Fibroblast of villous mesenchyme (primary cell): ENCODE measurements at regions not wholly inside any gene's neighbourhood (a gene's known extent, or its start where the extent isn't known, plus 50 kb on each side); places are given as distances from the start of the nearest gene placed in this dataset.
A peak's percentile ranks its signal among the peaks of the same experiment; 100 is the strongest.
"Not testable (repeated sequence)": the region's sequence is repeated elsewhere in the genome, so short reads cannot be mapped to it uniquely, and the experiment has no call there.

Experiments used
- DNase-seq: peaks from one replicate; pipeline ENCODE4 v3.0.0-alpha.2; 2010; ENCODE audit warnings: low read depth
- H3K4me3 ChIP-seq: 2 replicates; pipeline ENCODE4 v1.5.1; 2011; ENCODE audit warnings: low read depth, mild to moderate bottlenecking, low read length

DNA sequence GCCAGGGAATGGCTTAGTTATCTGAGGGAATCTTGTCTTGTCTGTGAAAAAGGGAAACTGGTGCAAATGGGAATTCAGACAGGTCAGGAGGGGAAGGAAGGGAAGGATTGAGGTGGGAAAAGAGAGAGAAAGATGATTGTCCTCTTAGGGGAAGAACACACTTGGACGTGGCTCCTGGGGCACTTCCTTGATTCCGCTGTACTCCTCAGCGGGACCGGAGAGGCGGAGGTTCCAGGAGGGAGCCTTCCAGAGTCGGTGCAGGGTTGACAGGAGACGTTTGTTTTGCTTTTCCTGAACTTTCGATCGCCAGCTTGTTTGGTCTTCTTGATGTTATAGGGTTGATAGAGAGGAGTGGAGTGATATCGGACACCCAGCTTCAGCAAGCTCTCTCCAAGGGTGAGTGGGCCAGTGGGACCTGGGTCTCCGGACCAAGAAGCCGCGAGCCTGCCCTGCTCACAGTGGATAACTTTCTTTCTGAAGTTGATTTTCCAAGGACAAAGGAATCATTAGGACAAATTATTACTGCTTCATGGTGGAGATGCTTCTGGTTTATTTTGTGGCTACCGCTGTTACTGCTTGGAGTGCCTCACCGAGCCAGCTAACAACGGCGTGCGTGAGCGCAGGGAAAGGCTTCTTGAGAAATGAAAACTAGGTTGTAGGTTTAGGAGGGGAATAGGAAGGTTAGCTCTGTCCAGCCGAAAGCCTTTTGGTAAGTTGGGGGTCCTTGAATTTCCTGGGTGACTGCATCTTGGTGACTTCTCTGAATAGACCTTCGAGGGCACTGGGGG, 52.4 kb upstream of the APOD start:
- not testable (repeated sequence) for H3K4me3 ChIP-seq, DNase-seq

DNA sequence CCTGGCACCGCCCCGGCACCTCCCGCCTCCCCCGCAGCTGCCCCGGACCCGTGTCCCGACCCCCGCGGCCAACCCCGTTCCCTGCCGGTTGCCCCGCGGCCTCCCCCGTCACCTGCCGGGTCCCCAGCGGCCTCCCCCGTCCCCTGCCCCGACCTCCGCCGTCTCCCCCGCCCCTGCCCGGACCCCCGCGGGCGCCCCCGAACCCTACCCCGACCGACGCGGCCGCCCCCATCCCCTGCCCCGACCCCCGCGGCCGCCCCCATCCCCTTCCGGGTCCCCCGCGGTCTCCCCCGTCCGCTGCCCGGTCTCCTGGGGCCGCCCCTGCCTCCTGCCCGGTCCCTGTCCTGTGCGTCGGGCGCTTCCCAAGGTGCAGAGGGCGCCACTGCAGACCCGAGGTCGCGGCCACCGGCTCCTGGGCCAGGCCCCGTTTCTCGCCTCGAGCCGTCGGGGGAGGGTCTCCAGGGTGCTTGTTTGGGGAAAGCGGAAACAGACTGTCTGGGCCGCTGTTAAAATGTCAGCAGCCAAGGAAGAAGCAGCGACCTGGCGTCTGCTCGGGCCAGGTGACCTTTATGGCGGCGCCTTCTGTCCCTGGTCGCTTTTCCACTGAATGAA, 51.6 kb upstream of the APOD start:
- DNase-seq, H3K4me3 ChIP-seq: not testable (repeated sequence)

DNA sequence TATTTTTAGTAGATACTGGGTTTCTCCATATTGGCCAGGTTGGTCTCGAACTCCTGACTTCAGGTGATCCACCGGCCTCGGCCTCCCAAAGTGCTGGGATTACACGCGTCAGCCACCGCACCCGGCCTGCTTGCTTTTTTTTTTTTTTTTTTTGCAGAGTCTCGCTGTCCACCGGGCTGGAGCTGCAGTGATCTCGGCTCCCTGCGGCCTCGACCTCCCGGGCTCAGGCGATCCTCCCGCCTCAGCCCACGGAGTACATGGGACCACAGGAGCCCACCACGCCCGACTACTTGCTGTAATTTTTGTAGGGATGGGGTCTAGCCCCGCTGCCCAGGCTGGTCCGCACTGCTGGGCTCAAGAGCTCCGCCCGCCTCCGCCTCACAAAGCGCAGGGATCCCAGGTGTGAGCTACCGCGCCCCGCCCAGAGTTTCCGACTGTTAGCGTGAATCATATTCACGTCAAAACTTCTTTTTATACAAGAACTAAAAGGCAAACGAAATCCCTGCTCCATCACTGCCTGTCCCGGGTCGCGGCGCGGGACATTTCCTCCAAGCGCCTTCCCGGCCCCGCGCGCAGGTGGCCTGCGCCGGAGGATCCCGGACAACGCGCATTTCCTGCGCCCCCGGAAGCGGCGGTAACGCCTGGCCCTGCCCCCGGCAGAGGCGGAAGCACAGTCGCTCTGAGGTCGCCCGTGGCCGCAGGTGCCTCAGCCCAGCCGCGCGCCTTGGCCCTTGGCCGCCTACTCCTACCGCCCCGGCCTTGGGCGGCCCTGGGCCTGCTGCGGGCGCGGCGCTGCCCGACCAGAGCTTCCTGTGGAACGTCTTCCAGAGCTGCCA, 50.9 kb upstream of the APOD start:
- peak overlapping the region; percentile 55 for H3K4me3 ChIP-seq
- DNase-seq = not testable (repeated sequence)
